Gastrocnemius medialis (tissue), 4 donors: ENCODE measurements at regions not wholly inside any gene's neighbourhood (a gene's known extent, or its start where the extent isn't known, plus 50 kb on each side); places are given as distances from the start of the nearest gene placed in this dataset.

ENCODE experiments used
- ATAC-seq, 2 donors: fragments of 150-250 bp; one replicate each; pipeline ENCODE4 v1.9.1; 2016
- DNase-seq, 2 donors: peaks; one replicate each; pipeline ENCODE4 v3.0.0-alpha.2; 2019
- H3K27ac ChIP-seq, 4 donors: fragments of 200-600 bp; sonication (generic); 1 replicate in 1 of 4; 2 replicates in 3 of 4; pipeline ENCODE4 v1.5.1; 2016 to 2018; ENCODE audit warnings: mild to moderate bottlenecking in 2 of 4, moderate library complexity in 1 of 4
- H3K27me3 ChIP-seq, 3 donors: fragments of 200-600 bp; sonication (generic) in 2 of 3; 1 replicate in 1 of 3; 2 replicates in 2 of 3; pipeline versions ENCODE4 v1.5.1 to v1.6.0; 2016 to 2019; ENCODE audit warnings: mild to moderate bottlenecking in 1 of 3, moderate library complexity in 1 of 3
- H3K36me3 ChIP-seq, 2 donors: fragments of 200-600 bp; sonication (generic) in 1 of 2; one replicate each; pipeline ENCODE4 v1.5.1; 2017 to 2018
- H3K4me1 ChIP-seq, 2 donors: fragments of 200-600 bp; sonication (generic) in 1 of 2; one replicate each; pipeline ENCODE4 v1.5.1; 2016 to 2017; ENCODE audit warnings: mild to moderate bottlenecking in 2 of 2
- H3K4me3 ChIP-seq, 4 donors: fragments of 200-600 bp; sonication (generic) in 3 of 4; 1 replicate in 1 of 4; 2 replicates in 3 of 4; pipeline ENCODE4 v1.5.1; 2016 to 2019; ENCODE audit warnings: mild to moderate bottlenecking in 2 of 4
- H3K9me3 ChIP-seq, 3 donors: fragments of 200-600 bp; sonication (generic) in 2 of 3; 1 replicate in 1 of 3; 2 replicates in 2 of 3; pipeline ENCODE4 v1.5.1; 2016 to 2019
- POLR2A ChIP-seq, 2 donors: fragments of 450-650 bp; IDR thresholded peaks; one replicate each; pipeline ENCODE4 v1.6.1; 2017; ENCODE audit warnings: antibody characterized with exemption in 2 of 2, mild to moderate bottlenecking in 2 of 2, moderate library complexity in 2 of 2
- in situ Hi-C, 4 donors: fragments of 200-750 bp; cut with MboI; loops; one replicate each; pipeline versions ENCODE4 v1.15.0 to v1.8.0; 2017; ENCODE audit warnings: low sequenced_read_pairs in 4 of 4
- intact Hi-C: fragments of 100-400 bp; cut with DNase I; formaldehyde crosslinking; loops from one replicate; pipeline ENCODE4 v1.15.1; 2023; ENCODE audit warnings: low total_unique reads
- TF ChIP-seq, protein P1 (sequence below), 5 experiments: fragments of 450-650 bp in 3 of 5; fragments of 200-600 bp in 2 of 5; sonication (generic) in 2 of 5; IDR thresholded peaks in 4 of 5; conservative IDR thresholded peaks in 1 of 5; 1 replicate in 4 of 5; 2 replicates in 1 of 5; pipeline ENCODE4 v1.5.1; 2016 to 2019; ENCODE audit warnings: antibody characterized with exemption in 5 of 5, mild to moderate bottlenecking in 3 of 5, moderate library complexity in 3 of 5

DNA sequence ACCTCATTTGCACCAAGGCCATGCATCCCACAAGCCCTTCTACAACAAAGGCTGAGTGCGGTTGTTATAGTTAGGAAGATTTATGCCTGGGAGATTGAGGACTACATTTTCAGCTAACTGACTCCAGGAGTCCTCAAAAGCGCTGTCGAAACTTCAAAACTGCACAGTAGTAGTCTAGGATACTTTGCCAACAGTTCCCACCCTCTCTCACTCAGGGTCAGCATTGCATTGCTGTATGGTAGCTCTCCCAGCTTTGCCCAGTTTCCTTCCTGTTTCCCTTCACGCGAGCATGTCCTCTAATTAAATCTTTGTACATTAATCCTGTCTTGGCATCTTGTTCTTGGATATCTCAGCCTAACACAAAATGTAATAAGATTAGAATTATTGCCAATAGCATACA is 420.6 kb upstream of the UBE2E3 start:
- Histone ChIP-seq H3K4me1 (no peaks in the 10 kb centered on the region), H3K4me3 (no peak overlapping the region), H3K27me3 (no peaks in the 10 kb centered on the region), H3K9me3 (no peaks in the 10 kb centered on the region), H3K27ac (no peak overlapping the region), H3K36me3 (no peaks in the 10 kb centered on the region)
- no peak for ATAC-seq
- in situ Hi-C loops (no loop called here), intact Hi-C loops (no loop called here)
- no peak for DNase-seq
- TF ChIP-seq, protein P1, sequence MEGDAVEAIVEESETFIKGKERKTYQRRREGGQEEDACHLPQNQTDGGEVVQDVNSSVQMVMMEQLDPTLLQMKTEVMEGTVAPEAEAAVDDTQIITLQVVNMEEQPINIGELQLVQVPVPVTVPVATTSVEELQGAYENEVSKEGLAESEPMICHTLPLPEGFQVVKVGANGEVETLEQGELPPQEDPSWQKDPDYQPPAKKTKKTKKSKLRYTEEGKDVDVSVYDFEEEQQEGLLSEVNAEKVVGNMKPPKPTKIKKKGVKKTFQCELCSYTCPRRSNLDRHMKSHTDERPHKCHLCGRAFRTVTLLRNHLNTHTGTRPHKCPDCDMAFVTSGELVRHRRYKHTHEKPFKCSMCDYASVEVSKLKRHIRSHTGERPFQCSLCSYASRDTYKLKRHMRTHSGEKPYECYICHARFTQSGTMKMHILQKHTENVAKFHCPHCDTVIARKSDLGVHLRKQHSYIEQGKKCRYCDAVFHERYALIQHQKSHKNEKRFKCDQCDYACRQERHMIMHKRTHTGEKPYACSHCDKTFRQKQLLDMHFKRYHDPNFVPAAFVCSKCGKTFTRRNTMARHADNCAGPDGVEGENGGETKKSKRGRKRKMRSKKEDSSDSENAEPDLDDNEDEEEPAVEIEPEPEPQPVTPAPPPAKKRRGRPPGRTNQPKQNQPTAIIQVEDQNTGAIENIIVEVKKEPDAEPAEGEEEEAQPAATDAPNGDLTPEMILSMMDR (IDR thresholded peaks at IDR 0.05 in 4 of 5, conservative IDR thresholded peaks at IDR 0.05 in 1 of 5), result no peak
- TF ChIP-seq POLR2A (IDR thresholded peaks at IDR 0.05), result no peak

DNA sequence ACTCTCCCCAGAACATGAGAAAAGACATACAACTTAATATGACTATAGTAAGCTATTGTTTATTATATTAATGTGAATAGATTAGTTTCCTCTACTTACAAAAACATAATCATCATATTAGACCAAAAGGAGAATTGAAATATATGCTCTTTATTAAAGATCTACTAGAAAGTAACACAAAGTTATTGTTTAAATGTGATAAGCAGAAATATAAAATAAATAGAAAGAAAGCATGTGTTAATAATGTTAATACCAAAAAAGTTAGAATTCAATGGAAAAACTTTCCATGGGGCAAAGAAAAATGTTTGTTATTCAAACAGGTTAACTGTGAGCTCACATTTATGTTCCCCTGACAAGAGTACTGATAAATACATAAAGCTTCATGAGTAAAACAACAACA is 421.4 kb upstream of the UBE2E3 start:
- ATAC-seq (no peak), DNase-seq (no peak)
- Histone ChIP-seq H3K9me3 (no peaks in the 10 kb centered on the region), H3K4me1 (no peaks in the 10 kb centered on the region), H3K4me3 (no peak overlapping the region), H3K36me3 (no peaks in the 10 kb centered on the region), H3K27me3 (no peaks in the 10 kb centered on the region), H3K27ac (no peak overlapping the region)
- TF ChIP-seq POLR2A (IDR thresholded peaks at IDR 0.05), result no peak
- intact Hi-C loops, result no loop called here
- in situ Hi-C loops, result no loop called here

DNA sequence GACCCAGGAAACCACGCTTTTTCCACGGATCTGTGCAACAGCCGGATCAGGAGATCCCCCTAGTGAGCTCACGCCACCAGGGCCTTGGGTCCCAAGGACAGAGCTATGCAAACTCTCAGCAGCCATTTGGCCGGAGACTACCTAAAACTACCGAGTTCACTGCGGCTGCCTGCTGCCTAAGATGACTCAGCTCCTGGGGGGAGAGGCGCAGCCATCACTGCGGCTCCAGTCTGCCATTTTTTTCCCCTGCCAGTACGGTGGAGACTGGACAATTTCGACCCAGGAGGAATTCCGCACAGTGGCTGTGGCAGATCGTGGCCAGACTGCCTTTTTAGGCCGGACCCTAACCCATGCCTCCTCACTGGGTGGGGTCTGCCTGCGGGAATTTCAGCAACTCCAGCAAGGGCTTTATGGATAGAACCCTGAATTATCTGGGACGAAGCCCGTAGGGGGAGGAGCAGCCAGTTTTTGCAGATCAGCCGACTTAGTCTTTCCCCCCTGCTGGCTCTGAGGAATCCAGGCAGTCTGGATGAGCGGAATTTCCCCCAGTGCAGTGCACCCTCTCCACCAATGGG is 424.9 kb upstream of the UBE2E3 start:
- no peak overlapping the region for H3K4me3 ChIP-seq
- no peaks in the 10 kb centered on the region for H3K27me3 ChIP-seq
- no peaks in the 10 kb centered on the region for H3K4me1 ChIP-seq
- H3K27ac ChIP-seq, result no peak overlapping the region
- DNase-seq (no peak), ATAC-seq (no peak)
- TF ChIP-seq, protein P1 (IDR thresholded peaks at IDR 0.05 in 4 of 5, conservative IDR thresholded peaks at IDR 0.05 in 1 of 5), result no peak
- TF ChIP-seq POLR2A (IDR thresholded peaks at IDR 0.05), result no peak
- H3K9me3 ChIP-seq, result no peaks in the 10 kb centered on the region
- intact Hi-C loops, result no loop called here
- no peaks in the 10 kb centered on the region for H3K36me3 ChIP-seq
- in situ Hi-C loops, result no loop called here

DNA sequence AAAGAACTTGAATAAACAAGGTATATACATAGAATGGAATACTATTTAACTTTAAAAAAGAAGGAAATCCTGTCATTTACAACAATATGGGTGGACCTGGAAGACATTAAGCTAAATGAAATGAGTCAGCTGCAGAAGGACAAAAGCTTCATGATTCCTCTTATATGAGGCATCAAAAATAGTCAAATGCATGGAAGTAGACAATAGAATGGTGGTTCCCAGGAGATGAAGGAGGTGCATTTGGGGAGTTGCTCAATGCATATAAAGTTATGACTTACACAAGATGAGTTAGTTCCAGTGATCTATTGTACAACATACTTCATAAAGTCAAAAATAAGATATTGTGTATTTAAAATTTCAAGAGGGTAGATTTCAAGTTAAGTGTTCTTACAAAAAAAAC is 426.1 kb upstream of the UBE2E3 start:
- in situ Hi-C loops (no loop called here), intact Hi-C loops (no loop called here)
- no peak for DNase-seq
- Histone ChIP-seq H3K9me3 (no peaks in the 10 kb centered on the region), H3K27me3 (no peaks in the 10 kb centered on the region), H3K4me3 (no peak overlapping the region), H3K4me1 (no peaks in the 10 kb centered on the region), H3K27ac (no peak overlapping the region), H3K36me3 (no peaks in the 10 kb centered on the region)
- ATAC-seq, result no peak
- no peak for TF ChIP-seq POLR2A (IDR thresholded peaks at IDR 0.05)
- TF ChIP-seq, protein P1 (IDR thresholded peaks at IDR 0.05 in 4 of 5, conservative IDR thresholded peaks at IDR 0.05 in 1 of 5), result no peak

DNA sequence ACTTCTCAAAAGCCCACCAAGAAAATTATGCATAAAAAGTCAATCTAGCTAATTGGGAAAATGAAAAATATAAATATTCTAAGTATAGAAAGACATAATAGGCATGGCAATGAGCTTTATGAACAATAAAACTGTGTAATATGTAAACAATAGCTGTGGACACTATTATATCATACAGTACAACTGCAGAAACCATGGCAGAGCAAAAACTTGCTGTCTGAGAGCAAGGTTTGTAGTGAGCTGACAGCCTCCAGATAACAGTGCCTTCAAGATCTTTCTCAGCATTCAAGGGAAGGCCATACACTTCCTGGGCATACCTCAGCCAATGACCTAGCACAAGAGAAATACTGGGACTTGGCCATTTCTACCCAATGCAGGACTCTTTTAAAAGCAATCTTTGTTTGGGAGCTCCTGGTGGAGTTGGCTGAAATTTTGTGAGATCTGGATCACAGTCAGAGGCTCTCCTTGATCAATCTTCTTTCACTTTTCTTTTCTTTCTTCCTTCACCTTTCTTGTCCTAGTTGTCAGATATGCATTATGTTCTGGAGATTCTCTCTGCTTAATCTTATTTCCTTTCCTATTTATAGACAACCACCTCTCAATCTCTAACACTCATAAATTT is 427.2 kb upstream of the UBE2E3 start:
- TF ChIP-seq POLR2A (IDR thresholded peaks at IDR 0.05), result no peak
- TF ChIP-seq, protein P1 (IDR thresholded peaks at IDR 0.05 in 4 of 5, conservative IDR thresholded peaks at IDR 0.05 in 1 of 5), result no peak
- Histone ChIP-seq H3K27ac (no peak overlapping the region), H3K9me3 (no peaks in the 10 kb centered on the region), H3K36me3 (no peaks in the 10 kb centered on the region), H3K4me3 (no peak overlapping the region), H3K4me1 (no peaks in the 10 kb centered on the region), H3K27me3 (no peaks in the 10 kb centered on the region)
- DNase-seq, result no peak
- no peak for ATAC-seq
- intact Hi-C loops, result no loop called here
- in situ Hi-C loops, result no loop called here
